Endothelial cell of umbilical vein (primary cell): ENCODE measurements at regions not wholly inside any gene's neighbourhood (a gene's known extent, or its start where the extent isn't known, plus 50 kb on each side); places are given as distances from the start of the nearest gene placed in this dataset.

Source experiments
- CTCF ChIP-seq, 2 donors: IDR thresholded peaks; 1 replicate in 1 of 2; 2 replicates in 1 of 2; pipeline ENCODE4 v1.5.1; 2011; ENCODE audit warnings: low read length in 2 of 2, mild to moderate bottlenecking in 2 of 2, moderate library complexity in 2 of 2, control low read depth in 1 of 2, inconsistent platforms in 1 of 2, low read depth in 1 of 2; ENCODE audit not compliant: insufficient read depth in 1 of 2; ENCODE audit errors: extremely low read depth in 1 of 2
- EZH2 ChIP-seq: IDR thresholded peaks from 2 replicates; pipeline ENCODE4 v1.6.1; 2012; ENCODE audit warnings: borderline replicate concordance, low read depth, mild to moderate bottlenecking, moderate library complexity, low read length, inconsistent platforms; ENCODE audit not compliant: severe bottlenecking
- MAX ChIP-seq: IDR thresholded peaks from 2 replicates; pipeline ENCODE4 v1.6.1; 2011; ENCODE audit not compliant: insufficient read depth, insufficient read length

- no peak for TF ChIP-seq EZH2
- no peak for TF ChIP-seq MAX
- no peak for TF ChIP-seq CTCF (IDR thresholded peaks at IDR 0.05; ENCODE audit: extremely low read depth in 1 of 2, insufficient read depth in 1 of 2, low read depth in 1 of 2, low read length in 2 of 2)
Measured at GRCh38 chr2:236334122-236334876, 70.1 kb upstream of the ASB18 start.
